Naive thymus-derived CD8-positive, alpha-beta T cell (primary cell): ENCODE measurements at regions not wholly inside any gene's neighbourhood (a gene's known extent, or its start where the extent isn't known, plus 50 kb on each side); places are given as distances from the start of the nearest gene placed in this dataset.
A peak's percentile ranks its signal among the peaks of the same experiment; 100 is the strongest.
"Not testable (repeated sequence)": the region's sequence is repeated elsewhere in the genome, so short reads cannot be mapped to it uniquely, and the experiment has no call there.

Experiments
- ATAC-seq, 2 donors: fragments of 150-1000 bp; cut with Tn5 transposase in 1 of 2; sonication (Bioruptor Pico), chemical (Tn5 transposase) in 1 of 2; 1 replicate in 1 of 2; 2 replicates in 1 of 2; pipeline ENCODE4 v1.10.0; 2021; ENCODE audit warnings: mild to moderate bottlenecking in 2 of 2, moderate library complexity in 2 of 2
- POLR2A ChIA-PET: fragments of 350-600 bp; sonication (Branson Sonifier 250); formaldehyde crosslinking; loops from one replicate; lab custom pipeline; 2021; ENCODE audit warnings: antibody characterized with exemption; lab: Charles Lee
- DNase-seq, 10 donors: peaks; one replicate each; pipeline versions ENCODE4 v3.0.0 to v3.0.0-alpha.2; 2020 to 2022
- H3K27ac Mint-ChIP-seq, 10 donors: one replicate each; pipeline ENCODE4 v1.8.0; 2020 to 2022; ENCODE audit warnings: mild to moderate bottlenecking in 10 of 10, mixed read lengths in 10 of 10, moderate library complexity in 4 of 10, inconsistent platforms in 1 of 10
- H3K27me3 Mint-ChIP-seq, 5 donors: one replicate each; pipeline ENCODE4 v1.8.0; 2021 to 2022; ENCODE audit warnings: mixed read lengths in 5 of 5
- H3K36me3 Mint-ChIP-seq, 3 donors: one replicate each; pipeline ENCODE4 v1.8.0; 2020 to 2022; ENCODE audit warnings: mixed read lengths in 3 of 3, mild to moderate bottlenecking in 2 of 3, inconsistent platforms in 1 of 3
- H3K4me1 Mint-ChIP-seq, 4 donors: one replicate each; pipeline ENCODE4 v1.8.0; 2021 to 2022; ENCODE audit warnings: mixed read lengths in 4 of 4
- H3K4me3 Mint-ChIP-seq, 10 donors: one replicate each; pipeline ENCODE4 v1.8.0; 2020 to 2022; ENCODE audit warnings: mild to moderate bottlenecking in 10 of 10, mixed read lengths in 10 of 10, moderate library complexity in 6 of 10, inconsistent platforms in 1 of 10
- H3K9me3 Mint-ChIP-seq, 9 donors: one replicate each; pipeline ENCODE4 v1.8.0; 2020 to 2022; ENCODE audit warnings: mixed read lengths in 9 of 9, mild to moderate bottlenecking in 3 of 9, inconsistent platforms in 1 of 9, moderate library complexity in 1 of 9

DNA sequence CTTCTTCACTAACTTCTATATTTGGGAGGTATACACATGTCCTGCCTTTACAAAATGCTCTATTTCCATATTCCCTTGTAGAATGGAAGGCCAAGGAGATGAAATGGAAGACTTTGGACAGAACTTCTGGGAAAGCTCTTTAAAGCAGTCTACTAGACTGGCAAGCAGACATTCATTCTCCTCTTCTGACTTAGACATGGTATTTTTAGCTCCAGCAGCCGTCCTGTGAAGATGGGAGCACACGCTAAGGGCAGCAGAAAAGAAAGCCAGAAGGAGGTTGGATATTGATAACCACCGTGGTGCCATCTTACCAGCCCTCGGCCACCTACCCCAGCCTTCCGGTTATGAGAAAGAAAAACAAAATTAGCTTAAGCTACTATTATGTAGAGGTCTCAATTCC lies 70.1 kb upstream of the E2F3 start:
- Mint-ChIP-seq H3K27me3 (no peaks in the 10 kb centered on the region), H3K9me3 (peaks cover 0 to 3% (median 0%) of the 10 kb centered on the region in 9 donors), H3K4me3 (no peak overlapping the region), H3K36me3 (peaks cover 0 to 3% (median 0%) of the 10 kb centered on the region in 3 donors), H3K4me1 (peaks cover 11 to 34% (median 18%) of the 10 kb centered on the region in 4 donors), H3K27ac (no peak overlapping the region)
- DNase-seq (no peak), ATAC-seq (no peak)
- POLR2A ChIA-PET, result interaction anchor here (1.4 to 3.9 kb wide), 4 partner anchors 9 to 35 kb away, joined by 3 to 21 read pairs (median 10); no protein-coding TSS in a partner anchor

- peaks cover 13 to 38% (median 23%) of the 10 kb centered on the region in 4 donors for H3K4me1 Mint-ChIP-seq
Observed at GRCh38 chr6:20332441-20333006, 69.2 kb upstream of the E2F3 start.

DNA sequence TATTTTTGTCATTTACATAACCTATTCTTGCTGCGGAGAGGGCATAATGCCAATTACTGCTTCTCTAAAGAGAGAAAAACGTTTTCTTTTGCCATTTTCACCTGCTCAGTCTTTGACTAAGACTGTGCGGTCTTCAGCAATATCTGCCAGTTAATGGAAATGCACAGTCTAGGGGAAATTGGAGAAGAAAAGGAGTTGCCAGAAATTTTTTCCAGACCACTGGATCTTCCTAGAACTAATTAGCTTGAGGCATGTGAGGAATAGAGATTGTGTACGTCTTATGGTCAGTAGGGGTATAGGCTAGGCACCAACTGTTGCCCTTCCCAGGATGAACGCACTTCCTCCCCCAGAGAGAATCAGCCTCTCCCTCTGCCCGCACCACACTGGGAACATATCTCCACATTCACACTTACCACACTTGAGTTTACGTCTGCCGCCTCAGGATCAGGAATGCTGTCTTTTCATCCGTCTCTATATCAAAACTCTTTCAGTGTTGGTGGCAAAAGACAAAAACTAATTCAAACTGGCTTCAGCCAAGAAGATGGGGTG lies 67.9 kb upstream of the E2F3 start:
- H3K9me3 Mint-ChIP-seq, result no peaks in the 10 kb centered on the region
- peaks cover 17 to 34% (median 23%) of the 10 kb centered on the region in 4 donors for H3K4me1 Mint-ChIP-seq
- H3K36me3 Mint-ChIP-seq, result peaks cover 0 to 3% (median 0%) of the 10 kb centered on the region in 3 donors
- H3K4me3 Mint-ChIP-seq, result peak overlapping the region in 1 of 10 donors; percentile 26
- ATAC-seq, result no peak
- no peaks in the 10 kb centered on the region for H3K27me3 Mint-ChIP-seq
- H3K27ac Mint-ChIP-seq, result peak overlapping the region in 1 of 10 donors; percentile 61
- POLR2A ChIA-PET, result interaction anchor here (1.0 to 3.9 kb wide), 2 partner anchors 14 to 32 kb away, joined by 3 to 21 read pairs; no protein-coding TSS in a partner anchor
- DNase-seq, result no peak

More at GRCh38 chr6:20332441-20333006, 69.2 kb upstream of the E2F3 start:
- Mint-ChIP-seq H3K4me3 (no peak overlapping the region), H3K9me3 (peaks cover 0 to 2% (median 0%) of the 10 kb centered on the region in 9 donors), H3K36me3 (peaks cover 0 to 3% (median 0%) of the 10 kb centered on the region in 3 donors), H3K27me3 (no peaks in the 10 kb centered on the region), H3K27ac (no peak overlapping the region)
- POLR2A ChIA-PET, result interaction anchor here (2.1 to 3.9 kb wide), 3 partner anchors 9 to 34 kb away, joined by 9 to 21 read pairs (median 11); no protein-coding TSS in a partner anchor
- no peak for ATAC-seq
- no peak for DNase-seq

DNA sequence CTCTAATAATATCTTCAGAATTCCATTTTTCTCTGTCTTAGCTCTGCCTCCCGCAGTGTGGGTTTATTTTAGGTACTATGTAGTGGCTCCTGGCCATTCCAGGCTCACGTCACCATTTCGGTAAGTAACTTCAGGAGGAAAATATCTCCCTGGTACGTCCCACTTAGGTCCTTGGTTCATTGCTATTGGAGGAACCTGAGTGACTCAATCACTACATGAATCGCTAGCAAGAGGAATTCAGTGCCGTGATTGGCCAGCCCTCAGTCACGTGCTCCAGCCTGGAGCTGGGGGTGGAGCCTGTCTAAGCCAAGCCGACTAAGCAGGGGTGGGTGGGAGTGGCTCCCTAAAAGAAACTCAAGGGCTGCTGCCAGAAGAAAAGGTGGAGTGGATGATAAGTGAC lies 67.3 kb upstream of the E2F3 start:
- no peak overlapping the region for H3K4me3 Mint-ChIP-seq
- ATAC-seq (no peak), DNase-seq (no peak)
- peaks cover 0 to 3% (median 0%) of the 10 kb centered on the region in 3 donors for H3K36me3 Mint-ChIP-seq
- POLR2A ChIA-PET, result interaction anchor here (1.0 to 3.9 kb wide), 2 partner anchors 15 to 32 kb away, joined by 3 to 21 read pairs; no protein-coding TSS in a partner anchor
- H3K27ac Mint-ChIP-seq, result peak overlapping the region in 1 of 10 donors; percentile 12
- H3K27me3 Mint-ChIP-seq, result no peaks in the 10 kb centered on the region
- H3K4me1 Mint-ChIP-seq, result peaks cover 17 to 32% (median 23%) of the 10 kb centered on the region in 4 donors
- H3K9me3 Mint-ChIP-seq, result no peaks in the 10 kb centered on the region

GRCh38 chr6:20334962-20335361 lies 66.7 kb upstream of the E2F3 start:
- peaks cover 0 to 3% (median 0%) of the 10 kb centered on the region in 3 donors for H3K36me3 Mint-ChIP-seq
- no peak for DNase-seq
- H3K27ac Mint-ChIP-seq, result peak overlapping the region in 4 of 10 donors; percentile 5 to 92 (median 77)
- no peaks in the 10 kb centered on the region for H3K9me3 Mint-ChIP-seq
- peak overlapping the region in 4 of 10 donors; percentile 4 to 84 (median 47) for H3K4me3 Mint-ChIP-seq
- POLR2A ChIA-PET, result interaction anchor here (1.0 to 4.1 kb wide), 3 partner anchors 15 to 31 kb away, joined by 3 to 28 read pairs (median 21); no protein-coding TSS in a partner anchor
- no peaks in the 10 kb centered on the region for H3K27me3 Mint-ChIP-seq
- ATAC-seq, result no peak
- peaks cover 20 to 36% (median 24%) of the 10 kb centered on the region in 4 donors for H3K4me1 Mint-ChIP-seq

GRCh38 chr6:20335872-20336271 lies 65.8 kb upstream of the E2F3 start:
- ATAC-seq (peak; percentile 39 to 45), DNase-seq (peak in 2 of 10 donors; percentile 10 to 15)
- Mint-ChIP-seq H3K9me3 (no peaks in the 10 kb centered on the region), H3K27me3 (no peaks in the 10 kb centered on the region), H3K4me1 (peaks cover 20 to 39% (median 25%) of the 10 kb centered on the region in 4 donors), H3K27ac (peak overlapping the region; percentile 35 to 92 (median 62)), H3K36me3 (peaks cover 0 to 3% (median 0%) of the 10 kb centered on the region in 3 donors), H3K4me3 (peak overlapping the region; percentile 56 to 89 (median 78))
- POLR2A ChIA-PET, result interaction anchor here (0.7 to 4.1 kb wide), 7 partner anchors 11 to 68 kb away, joined by 3 to 28 read pairs (median 5); no protein-coding TSS in a partner anchor

DNA sequence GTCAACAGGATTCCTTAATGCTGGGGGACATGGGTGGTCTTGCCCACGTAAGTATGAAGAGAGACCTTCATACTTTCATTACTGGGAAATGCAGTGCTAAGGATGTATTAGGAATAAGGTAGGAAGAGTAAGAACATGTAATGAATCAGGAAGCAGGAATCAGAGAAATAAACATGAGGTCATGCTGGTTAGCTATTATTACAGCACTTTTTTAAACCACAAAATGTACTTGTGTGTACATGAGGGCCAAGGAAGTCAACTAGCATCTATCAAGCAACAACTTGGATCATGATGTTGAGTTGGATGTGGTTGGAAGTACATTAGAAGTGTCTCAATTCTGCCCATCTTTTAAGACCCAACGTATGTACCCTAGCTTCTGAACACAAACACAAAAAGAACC lies 63.5 kb upstream of the E2F3 start:
- POLR2A ChIA-PET, result interaction anchor here (1.0 to 4.1 kb wide), 4 partner anchors 15 to 65 kb away, joined by 3 to 28 read pairs (median 12); no protein-coding TSS in a partner anchor
- Mint-ChIP-seq H3K9me3 (no peaks in the 10 kb centered on the region), H3K4me1 (peaks cover 24 to 36% (median 28%) of the 10 kb centered on the region in 4 donors), H3K27me3 (no peaks in the 10 kb centered on the region), H3K4me3 (no peak overlapping the region), H3K27ac (no peak overlapping the region), H3K36me3 (peaks cover 0 to 1% (median 0%) of the 10 kb centered on the region in 3 donors)
- DNase-seq, result no peak
- ATAC-seq, result no peak

- no peak for ATAC-seq
- POLR2A ChIA-PET, result interaction anchor here (0.6 to 2.0 kb wide), 5 partner anchors 9 to 28 kb away, joined by 4 to 10 read pairs (median 7); no protein-coding TSS in a partner anchor
Observed at GRCh38 chr6:20340068-20340848, 61.4 kb upstream of the E2F3 start.

DNA sequence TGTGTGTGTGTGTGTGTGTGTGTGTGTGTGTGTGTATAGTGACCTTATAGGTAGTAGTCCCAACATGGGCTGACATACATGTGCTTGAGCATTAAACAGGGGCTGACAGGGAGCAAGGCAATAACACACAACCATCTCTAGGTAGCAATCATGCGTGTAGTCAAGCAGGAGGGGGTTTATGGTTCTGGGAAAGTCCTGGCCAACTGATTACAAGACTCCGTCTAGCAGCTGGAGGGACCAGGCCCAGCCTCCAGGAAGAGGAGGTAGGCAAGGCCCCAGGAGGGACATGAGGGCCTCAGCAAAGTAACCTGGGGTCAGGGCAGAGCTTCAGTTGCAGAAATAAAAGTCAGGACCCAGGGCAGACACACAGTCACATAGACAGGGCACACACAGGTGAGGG lies 60.6 kb upstream of the E2F3 start:
- H3K4me1 Mint-ChIP-seq, result peaks cover 17 to 26% (median 19%) of the 10 kb centered on the region in 4 donors
- no peaks in the 10 kb centered on the region for H3K27me3 Mint-ChIP-seq
- no peak for ATAC-seq
- POLR2A ChIA-PET, result interaction anchor here (0.6 to 2.0 kb wide), 6 partner anchors 10 to 63 kb away, joined by 3 to 10 read pairs (median 6); no protein-coding TSS in a partner anchor
- H3K36me3 Mint-ChIP-seq, result peaks cover 0 to 1% (median 0%) of the 10 kb centered on the region in 3 donors
- H3K9me3 Mint-ChIP-seq, result no peaks in the 10 kb centered on the region
- H3K27ac Mint-ChIP-seq, result no peak overlapping the region
- H3K4me3 Mint-ChIP-seq, result no peak overlapping the region
- DNase-seq, result no peak

More at GRCh38 chr6:20340068-20340848, 61.4 kb upstream of the E2F3 start:
- DNase-seq, result no peak
- H3K4me1 Mint-ChIP-seq, result peaks cover 26 to 31% (median 28%) of the 10 kb centered on the region in 4 donors
- H3K27ac Mint-ChIP-seq, result peak overlapping the region in 1 of 10 donors; percentile 66
- H3K36me3 Mint-ChIP-seq, result peaks cover 0 to 1% (median 0%) of the 10 kb centered on the region in 3 donors
- no peaks in the 10 kb centered on the region for H3K27me3 Mint-ChIP-seq
- H3K4me3 Mint-ChIP-seq, result no peak overlapping the region
- H3K9me3 Mint-ChIP-seq, result no peaks in the 10 kb centered on the region

- Mint-ChIP-seq H3K27me3 (no peaks in the 10 kb centered on the region), H3K27ac (peak overlapping the region in 1 of 10 donors; percentile 35), H3K9me3 (peaks cover 0 to 1% (median 0%) of the 10 kb centered on the region in 9 donors), H3K4me3 (no peak overlapping the region), H3K4me1 (peaks cover 13 to 24% (median 15%) of the 10 kb centered on the region in 4 donors), H3K36me3 (peaks cover 0 to 1% (median 0%) of the 10 kb centered on the region in 3 donors)
- POLR2A ChIA-PET, result interaction anchor here (0.7 to 2.0 kb wide), 4 partner anchors 10 to 62 kb away, joined by 3 to 10 read pairs (median 8); no protein-coding TSS in a partner anchor
- ATAC-seq (no peak), DNase-seq (no peak)
Observed at GRCh38 chr6:20341564-20341963, 60.1 kb upstream of the E2F3 start.

- H3K27ac Mint-ChIP-seq, result peak overlapping the region in 1 of 10 donors; percentile 46
- DNase-seq, POLR2A ChIA-PET, H3K36me3 Mint-ChIP-seq, H3K4me3 Mint-ChIP-seq, ATAC-seq, H3K9me3 Mint-ChIP-seq, H3K27me3 Mint-ChIP-seq: not testable (repeated sequence)
- H3K4me1 Mint-ChIP-seq, result peaks cover 6 to 11% (median 8%) of the 10 kb centered on the region in 4 donors
Observed at GRCh38 chr6:20346948-20347347, 54.7 kb upstream of the E2F3 start.
